RWPE2 (cell line): ENCODE measurements at regions not wholly inside any gene's neighbourhood (a gene's known extent, or its start where the extent isn't known, plus 50 kb on each side); places are given as distances from the start of the nearest gene placed in this dataset.

ENCODE experiments used
- ATAC-seq: fragments of 200-7000 bp; cut with Tn5 transposase; 3 replicates; pipeline ENCODE4 v1.9.1; 2021; ENCODE audit warnings: low read depth
- DNase-seq: peaks from one replicate; pipeline ENCODE4 v3.0.0-alpha.2; 2020; ENCODE audit warnings: low spot score
- H3K27ac ChIP-seq: fragments of 450-650 bp; 2 replicates; pipeline ENCODE4 v1.5.1; 2017; ENCODE audit warnings: mild to moderate bottlenecking; ENCODE audit not compliant: poor library complexity, severe bottlenecking
- H3K27me3 ChIP-seq: fragments of 250-450 bp; sonication (Bioruptor Pico); 2 replicates; pipeline ENCODE4 v1.5.1; 2021; ENCODE audit warnings: mild to moderate bottlenecking, moderate library complexity; ENCODE audit not compliant: insufficient read depth, poor library complexity, severe bottlenecking
- H3K36me3 ChIP-seq: fragments of 250-450 bp; sonication (Bioruptor Pico); 2 replicates; pipeline ENCODE4 v1.5.1; 2020; ENCODE audit warnings: low read depth, mild to moderate bottlenecking, moderate library complexity
- H3K4me1 ChIP-seq: fragments of 250-450 bp; sonication (Bioruptor Pico); 2 replicates; pipeline ENCODE4 v1.5.1; 2021; ENCODE audit warnings: mild to moderate bottlenecking, moderate library complexity; ENCODE audit not compliant: insufficient read depth, poor library complexity, severe bottlenecking
- H3K4me3 ChIP-seq: fragments of 250-450 bp; sonication (Bioruptor Pico); 2 replicates; pipeline ENCODE4 v1.5.1; 2021; ENCODE audit warnings: mild to moderate bottlenecking, moderate library complexity; ENCODE audit not compliant: severe bottlenecking
- H3K9me3 ChIP-seq: fragments of 250-450 bp; sonication (Bioruptor Pico); 2 replicates; pipeline ENCODE4 v1.5.1; 2021; ENCODE audit warnings: mild to moderate bottlenecking, moderate library complexity; ENCODE audit not compliant: severe bottlenecking
- CTCF ChIP-seq: fragments of 450-650 bp; IDR thresholded peaks from one replicate; pipeline ENCODE4 v1.5.1; 2017; ENCODE audit warnings: mild to moderate bottlenecking, moderate library complexity; ENCODE audit not compliant: poor library complexity, severe bottlenecking

DNA sequence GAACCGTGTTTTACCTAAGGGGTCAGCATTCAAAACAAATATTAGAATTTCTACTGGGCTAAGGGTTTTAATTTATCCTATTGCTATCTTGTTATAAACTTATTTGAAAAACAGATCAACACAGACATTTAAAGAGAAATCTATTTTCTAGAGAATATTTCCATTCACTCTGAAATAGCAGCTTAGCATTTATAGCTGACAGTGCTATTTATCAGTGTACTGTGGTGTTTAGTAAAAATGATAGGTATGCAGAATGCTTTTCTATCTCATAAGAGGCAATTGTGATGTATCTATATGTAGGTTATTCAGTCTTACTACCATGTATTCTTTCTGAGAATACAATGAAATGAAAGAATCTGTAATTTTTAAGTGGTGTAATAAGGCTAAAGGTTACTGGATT, 1077.4 kb downstream of the REEP3 start:
- ATAC-seq (no peak), DNase-seq (no peak)
- TF ChIP-seq CTCF = no peak
- no peaks in the 10 kb centered on the region for H3K9me3 ChIP-seq
- no peaks in the 10 kb centered on the region for H3K4me1 ChIP-seq
- H3K27ac ChIP-seq = no peak overlapping the region
- no peak overlapping the region for H3K4me3 ChIP-seq
- no peaks in the 10 kb centered on the region for H3K36me3 ChIP-seq
- no peaks in the 10 kb centered on the region for H3K27me3 ChIP-seq

DNA sequence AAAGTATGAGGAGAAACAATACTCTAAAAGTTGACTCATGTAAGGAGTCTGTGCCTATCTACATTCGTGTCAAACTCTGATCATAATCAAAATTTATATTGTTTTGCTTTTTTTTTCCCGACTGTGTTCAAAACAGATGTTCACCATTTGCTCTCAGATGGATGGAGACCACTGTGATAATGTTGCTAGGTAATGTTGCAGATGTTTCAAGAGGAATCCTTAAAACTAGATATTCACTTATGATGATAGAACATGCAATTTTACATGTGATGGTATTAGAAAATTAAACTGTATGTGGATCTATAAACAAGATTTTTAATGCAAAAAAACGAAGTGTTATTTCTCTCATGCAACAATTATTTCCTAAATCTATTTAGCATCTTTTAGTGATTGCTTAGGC, 1080.1 kb downstream of the REEP3 start:
- ATAC-seq (no peak), DNase-seq (no peak)
- no peak overlapping the region for H3K4me3 ChIP-seq
- no peak for TF ChIP-seq CTCF
- no peaks in the 10 kb centered on the region for H3K36me3 ChIP-seq
- H3K9me3 ChIP-seq = no peaks in the 10 kb centered on the region
- no peaks in the 10 kb centered on the region for H3K27me3 ChIP-seq
- no peak overlapping the region for H3K27ac ChIP-seq
- no peaks in the 10 kb centered on the region for H3K4me1 ChIP-seq

DNA sequence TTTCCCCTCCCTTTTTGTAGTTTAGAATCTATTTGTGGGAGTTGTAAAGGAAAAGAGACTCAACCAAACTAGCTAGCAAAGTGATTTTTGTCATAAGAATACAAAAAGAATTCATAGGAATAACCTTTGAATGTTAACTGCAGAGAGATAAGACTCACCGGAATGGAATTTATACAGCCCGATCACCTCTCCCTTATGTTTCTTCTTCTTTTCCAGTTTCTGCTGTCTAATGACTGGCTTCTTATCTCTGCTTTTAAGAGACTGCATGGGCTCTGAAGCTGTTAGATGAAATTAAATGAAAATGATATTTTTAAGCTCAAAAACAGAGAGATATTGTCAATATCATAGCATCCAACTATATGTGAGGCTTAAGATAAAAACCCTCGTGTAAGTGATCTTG, 1095.9 kb downstream of the REEP3 start:
- no peak overlapping the region for H3K4me3 ChIP-seq
- no peak for DNase-seq
- H3K4me1 ChIP-seq = no peaks in the 10 kb centered on the region
- ATAC-seq = no peak
- no peak overlapping the region for H3K27ac ChIP-seq
- H3K27me3 ChIP-seq = peaks cover 4% of the 10 kb centered on the region
- no peaks in the 10 kb centered on the region for H3K9me3 ChIP-seq
- H3K36me3 ChIP-seq = no peaks in the 10 kb centered on the region
- TF ChIP-seq CTCF = no peak

GRCh38 chr10:64619102-64619501, 1097.9 kb downstream of the REEP3 start:
- TF ChIP-seq CTCF = no peak

DNA sequence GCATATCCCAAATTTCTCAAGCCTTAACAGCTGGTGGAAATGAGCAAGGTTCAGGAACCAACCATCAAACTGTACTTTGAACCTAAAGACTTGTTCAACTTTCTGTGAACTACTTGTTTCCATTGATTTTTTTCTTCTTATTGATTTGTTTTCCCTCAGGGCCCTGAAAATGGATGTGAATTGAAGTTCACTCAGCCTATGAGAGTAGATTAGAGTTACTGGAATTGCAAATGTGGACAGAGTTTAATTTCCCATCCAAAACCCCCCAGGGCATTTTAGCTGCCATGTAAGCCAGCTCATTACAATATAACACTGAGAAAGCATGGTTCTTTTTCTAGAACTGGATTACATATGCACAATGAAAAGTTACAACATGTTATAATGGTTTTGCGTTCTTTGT, 1105.7 kb downstream of the REEP3 start:
- TF ChIP-seq CTCF = no peak
- no peaks in the 10 kb centered on the region for H3K36me3 ChIP-seq
- peaks cover 4% of the 10 kb centered on the region for H3K27me3 ChIP-seq
- H3K4me3 ChIP-seq = no peak overlapping the region
- no peaks in the 10 kb centered on the region for H3K9me3 ChIP-seq
- no peaks in the 10 kb centered on the region for H3K4me1 ChIP-seq
- no peak overlapping the region for H3K27ac ChIP-seq
- no peak for ATAC-seq
- DNase-seq = no peak

More at GRCh38 chr10:64619102-64619501, 1097.9 kb downstream of the REEP3 start:
- H3K27ac ChIP-seq = no peak overlapping the region
- DNase-seq (no peak), ATAC-seq (no peak)
- H3K4me3 ChIP-seq = no peak overlapping the region
- no peaks in the 10 kb centered on the region for H3K9me3 ChIP-seq
- H3K36me3 ChIP-seq = no peaks in the 10 kb centered on the region
- H3K4me1 ChIP-seq = no peaks in the 10 kb centered on the region
- peaks cover 4% of the 10 kb centered on the region for H3K27me3 ChIP-seq
